UCSD-AML1 (cell line): ENCODE measurements at regions not wholly inside any gene's neighbourhood (a gene's known extent, or its start where the extent isn't known, plus 50 kb on each side); places are given as distances from the start of the nearest gene placed in this dataset.
"Not testable (repeated sequence)": the region's sequence is repeated elsewhere in the genome, so short reads cannot be mapped to it uniquely, and the experiment has no call there.

Experiments used
- DNase-seq: peaks from one replicate; lab custom pipeline; 2025; ENCODE audit not compliant: unreplicated experiment; lab: John Stamatoyannopoulos, UW

DNA sequence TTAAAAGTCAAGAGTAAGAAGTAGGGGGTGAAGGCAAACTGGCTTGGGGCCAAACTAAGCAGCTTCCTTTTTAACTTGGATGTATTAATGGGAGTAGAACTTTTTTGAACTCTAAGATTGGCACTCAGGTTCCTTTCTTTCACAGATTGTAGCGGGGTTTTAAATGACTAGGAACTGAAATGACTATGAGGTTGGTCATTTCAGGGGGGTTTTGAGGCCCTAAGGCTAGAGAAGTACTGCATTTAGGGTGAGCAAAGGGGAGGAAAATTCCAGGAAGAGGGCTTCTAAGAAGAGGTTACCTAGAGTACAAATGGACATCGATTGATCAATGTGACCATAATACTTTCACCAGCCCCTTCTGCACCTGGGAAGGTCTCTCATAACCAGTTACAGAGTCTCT, 381.8 kb downstream of the MLLT3 start:
- DNase-seq: no peak

DNA sequence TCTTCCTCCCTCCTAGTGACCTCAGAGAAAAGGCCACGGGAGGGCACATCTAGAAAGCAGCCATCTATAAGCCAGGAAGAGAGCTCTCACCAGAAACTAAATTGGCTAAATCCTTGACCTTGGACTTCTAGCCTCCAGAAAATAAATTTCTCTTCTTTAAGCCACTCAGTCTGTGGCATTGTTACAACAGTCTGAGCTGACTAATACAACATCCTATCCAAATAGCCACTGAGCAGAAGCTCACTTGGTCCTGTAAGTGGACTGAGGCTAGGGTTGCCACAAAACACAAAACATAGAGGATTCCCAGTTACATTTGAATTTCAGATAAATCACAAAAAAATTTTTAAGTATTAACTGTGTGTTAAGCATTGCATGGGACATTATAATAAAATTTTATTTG, 383.4 kb downstream of the MLLT3 start:
- DNase-seq: no peak

DNA sequence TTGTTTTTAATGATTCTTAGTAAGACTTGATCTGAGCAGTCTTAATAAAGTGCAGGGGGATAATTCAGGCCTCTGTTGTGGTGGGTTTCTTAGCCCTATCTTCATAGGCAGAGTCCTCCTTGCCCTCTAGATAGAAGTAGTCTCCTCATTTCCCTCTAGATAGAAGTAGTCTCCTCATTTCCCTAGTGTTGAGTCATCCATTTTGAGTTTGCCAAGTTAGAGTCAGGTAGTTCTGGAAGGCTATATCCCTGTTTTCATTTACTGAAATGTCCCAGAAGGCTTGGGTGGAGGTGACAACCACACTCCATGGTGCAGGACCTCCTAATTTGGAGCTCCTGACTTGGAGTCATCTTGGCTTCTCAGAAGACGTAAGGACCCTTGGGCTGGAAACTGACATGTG, 384.6 kb downstream of the MLLT3 start:
- DNase-seq: no peak

DNA sequence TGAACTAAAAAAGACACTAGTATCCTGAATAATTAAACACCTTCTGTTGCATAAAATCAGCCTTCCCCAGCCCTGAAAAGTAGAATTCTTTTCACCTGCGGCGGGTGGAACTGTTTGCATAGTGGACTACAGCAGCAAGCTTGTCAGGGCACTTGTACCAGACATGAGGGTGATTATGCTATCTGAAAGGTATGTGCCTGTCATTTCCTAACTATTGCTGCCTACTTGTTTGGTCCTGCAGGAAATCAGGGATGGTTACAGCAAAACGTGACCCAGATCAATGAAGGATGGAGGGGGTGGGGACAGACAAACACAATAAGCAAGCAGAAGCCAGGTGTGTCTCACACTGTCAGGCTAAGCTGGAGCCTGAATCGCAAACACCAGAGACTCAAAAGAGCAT, 385.6 kb downstream of the MLLT3 start:
- DNase-seq: no peak

DNA sequence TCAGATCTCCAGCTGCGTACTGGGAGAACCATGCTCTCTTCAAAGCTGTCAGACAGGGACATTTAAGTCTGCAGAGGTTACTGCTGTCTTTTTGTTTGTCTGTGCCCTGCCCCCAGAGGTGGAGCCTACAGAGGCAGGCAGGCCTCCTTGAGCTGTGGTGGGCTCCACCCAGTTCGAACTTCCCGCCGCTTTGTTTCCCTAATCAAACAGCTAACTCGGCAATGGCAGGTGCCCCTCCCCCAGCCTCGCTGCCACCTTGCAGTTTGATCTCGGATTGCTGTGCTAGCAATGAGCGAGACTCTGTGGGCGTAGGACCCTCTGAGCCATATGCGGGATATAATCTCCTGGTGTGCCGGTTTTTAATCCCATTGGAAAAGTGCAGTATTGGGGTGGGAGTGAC, 387.1 kb downstream of the MLLT3 start:
- not testable (repeated sequence) for DNase-seq

DNA sequence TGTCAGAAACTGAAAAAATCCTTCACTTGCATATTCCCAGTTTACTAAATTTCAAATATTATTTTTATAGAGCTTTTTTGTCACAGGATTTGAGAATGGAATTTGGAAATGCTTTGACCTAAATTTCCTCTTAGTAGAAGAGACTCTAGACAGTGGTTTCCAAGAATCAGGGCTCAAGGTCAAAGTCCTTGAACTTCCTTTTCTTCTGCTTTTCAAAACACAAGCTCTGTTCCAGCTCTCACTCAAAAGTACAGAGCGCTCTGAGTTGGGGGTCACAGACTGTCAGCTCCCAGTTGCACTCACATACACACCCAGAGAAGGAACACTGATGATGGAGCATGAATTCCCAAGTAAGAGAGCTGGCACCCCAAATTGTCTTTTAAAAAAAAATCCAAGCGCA, 394.2 kb downstream of the MLLT3 start:
- no peak for DNase-seq

DNA sequence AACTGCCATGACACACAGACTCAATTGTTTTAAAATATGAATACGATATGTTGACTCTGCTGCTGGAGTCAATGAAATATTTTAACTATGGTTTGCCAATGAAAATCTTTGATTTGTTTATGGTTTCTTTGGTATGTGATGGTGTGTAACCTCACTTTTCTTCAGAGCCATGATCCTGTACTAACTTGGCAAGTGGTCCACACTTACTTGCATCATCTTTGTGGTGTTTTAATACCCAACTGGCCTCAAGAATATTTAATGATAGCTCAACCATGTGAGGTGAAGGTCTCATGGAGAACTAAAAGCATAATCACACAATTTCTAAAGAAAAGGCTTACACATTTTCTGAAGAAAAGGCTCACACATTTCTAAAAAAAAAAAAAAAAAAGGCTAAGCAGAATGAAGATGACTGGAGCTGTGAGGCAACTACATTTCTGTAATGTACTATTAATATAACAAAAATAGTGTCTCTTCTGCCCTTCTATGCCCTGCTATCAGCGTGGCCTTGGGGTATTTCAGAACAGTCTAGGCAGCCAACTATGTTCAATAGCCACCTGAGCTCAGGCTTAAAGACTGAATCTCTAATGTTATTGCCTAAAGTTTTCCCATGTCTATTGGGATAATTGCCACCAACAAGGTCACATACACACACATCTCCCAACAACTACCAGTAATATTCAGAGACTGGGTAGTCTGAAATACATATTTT, 395.0 kb downstream of the MLLT3 start:
- DNase-seq: no peak

DNA sequence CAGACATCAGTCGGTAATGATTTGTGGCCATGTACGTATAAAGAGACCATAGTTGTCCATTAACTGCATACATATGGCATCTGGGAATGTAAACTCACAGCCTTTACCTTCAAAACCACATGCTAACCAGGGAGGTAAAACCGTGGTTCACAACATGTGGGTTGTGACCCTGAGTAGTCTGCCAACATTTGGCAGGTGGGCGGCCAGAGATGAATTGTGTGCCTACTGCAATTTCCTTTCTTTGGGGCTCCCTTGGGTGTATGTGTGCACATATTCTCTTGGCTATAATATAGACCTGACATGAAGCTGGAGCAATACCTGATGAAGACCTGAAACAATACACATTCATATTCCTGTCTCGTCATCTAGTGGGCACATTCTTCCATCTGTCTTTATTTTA, 396.0 kb downstream of the MLLT3 start:
- no peak for DNase-seq

DNA sequence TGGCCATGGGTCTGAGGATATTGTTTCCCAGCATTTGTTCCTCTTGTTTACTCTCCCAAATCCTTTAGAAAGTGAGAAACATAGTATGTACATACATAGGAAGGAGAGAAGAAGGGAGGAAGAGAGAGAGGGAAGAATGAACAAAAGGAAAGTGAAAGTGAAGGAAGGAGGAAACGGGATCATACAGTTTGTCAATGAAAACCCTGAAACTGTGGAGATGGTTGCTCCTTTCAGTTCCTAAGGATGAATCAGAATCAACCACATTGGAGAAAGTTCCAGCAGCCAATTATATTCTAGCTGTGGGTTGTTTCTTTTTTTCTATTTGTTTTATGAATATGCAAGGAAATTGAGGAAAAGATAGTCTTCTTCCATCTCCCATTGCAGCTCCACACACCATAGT, 396.5 kb downstream of the MLLT3 start:
- DNase-seq: no peak

DNA sequence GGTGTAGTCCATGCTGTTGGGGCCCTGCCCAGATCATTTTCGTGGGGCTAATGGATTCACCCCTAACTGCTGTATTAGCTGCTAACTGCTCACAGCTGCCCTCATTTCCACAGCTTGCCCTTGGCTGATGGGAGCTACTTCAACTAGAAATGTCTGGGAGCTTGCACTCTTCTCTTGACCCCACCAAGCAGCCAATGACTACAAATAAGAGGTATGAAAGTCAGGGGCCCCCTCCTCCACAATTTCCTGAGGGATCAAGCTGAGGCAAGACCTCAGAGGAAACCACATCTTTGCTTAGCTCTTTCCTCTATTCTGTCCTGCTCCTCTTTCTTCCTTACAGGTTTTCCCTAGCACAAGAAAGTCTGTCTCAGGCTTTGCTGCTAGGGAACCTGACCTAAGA, 397.5 kb downstream of the MLLT3 start:
- peak; percentile 31 for DNase-seq

DNA sequence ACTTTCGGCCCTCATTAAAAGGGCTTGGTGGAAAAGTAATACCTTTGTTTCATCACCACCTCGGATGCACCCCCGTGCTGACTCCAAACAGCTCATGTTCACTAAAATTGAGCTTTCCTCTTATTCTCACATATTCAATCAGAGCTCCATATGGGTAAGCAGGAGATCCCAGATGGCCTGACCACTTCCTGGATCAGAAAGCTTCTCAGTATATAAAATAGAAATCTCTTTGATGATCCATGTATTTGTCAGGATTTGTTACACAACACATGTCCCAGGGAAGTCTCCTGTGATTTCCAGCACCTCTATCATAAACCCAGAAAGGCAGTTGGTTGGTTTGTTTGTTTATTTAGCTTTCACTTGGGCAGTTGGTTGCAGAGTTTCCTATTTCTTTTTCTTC, 402.0 kb downstream of the MLLT3 start:
- no peak for DNase-seq

DNA sequence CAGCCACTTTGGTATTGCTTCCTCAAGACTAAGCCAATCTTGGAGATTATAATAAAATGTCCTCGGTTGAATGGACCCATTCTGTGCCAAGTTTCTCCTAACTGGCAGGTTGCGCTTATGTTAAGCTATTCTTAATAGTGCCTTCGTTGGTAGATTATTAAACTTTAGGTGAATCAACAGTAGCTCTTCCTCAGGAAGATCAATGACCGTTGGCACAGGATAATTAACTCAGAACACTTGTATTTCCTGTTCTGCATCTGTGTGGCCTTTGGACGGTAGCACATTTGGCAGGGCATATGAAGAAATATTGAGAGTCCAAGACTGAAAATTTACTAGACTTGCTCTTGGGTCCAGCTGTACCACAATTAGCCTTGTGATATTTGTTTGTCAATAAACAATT, 402.9 kb downstream of the MLLT3 start:
- DNase-seq: no peak

DNA sequence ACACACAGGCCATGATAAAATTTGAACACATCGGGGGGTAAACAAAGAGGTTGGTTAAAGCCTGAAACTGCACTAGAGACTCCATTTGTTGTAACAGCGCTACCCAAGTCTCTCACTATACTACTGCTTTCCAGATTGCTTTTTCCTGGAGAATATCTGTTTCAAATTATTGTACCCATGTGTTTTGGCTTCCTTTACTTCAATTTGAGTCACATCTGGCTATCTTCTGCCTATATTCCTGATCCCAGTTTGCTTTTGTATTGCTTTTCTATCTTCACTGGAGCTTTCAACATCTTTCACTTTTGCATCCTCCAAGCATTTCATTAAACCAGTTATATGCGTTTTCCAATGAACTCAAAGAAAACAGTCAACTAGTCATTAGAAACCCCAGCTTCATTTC, 404.7 kb downstream of the MLLT3 start:
- no peak for DNase-seq

DNA sequence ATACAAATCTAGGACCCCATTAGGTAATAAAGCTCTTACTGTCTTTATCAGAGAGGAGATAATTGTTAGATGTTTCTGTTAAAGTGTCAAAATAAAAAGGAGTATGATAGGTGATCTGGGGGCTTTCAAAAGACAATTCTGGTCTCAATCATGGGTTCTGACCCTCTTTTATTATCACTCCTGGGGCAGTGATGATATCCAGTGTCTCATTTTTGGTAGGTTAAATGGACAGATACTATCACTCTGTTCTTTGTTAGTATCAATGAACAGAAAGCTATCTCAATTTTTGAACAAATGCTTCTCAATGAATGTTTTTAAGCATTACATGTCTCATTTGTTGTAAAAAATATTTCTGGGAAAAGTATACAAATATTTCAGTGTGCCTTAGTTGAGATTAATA, 405.9 kb downstream of the MLLT3 start:
- no peak for DNase-seq

DNA sequence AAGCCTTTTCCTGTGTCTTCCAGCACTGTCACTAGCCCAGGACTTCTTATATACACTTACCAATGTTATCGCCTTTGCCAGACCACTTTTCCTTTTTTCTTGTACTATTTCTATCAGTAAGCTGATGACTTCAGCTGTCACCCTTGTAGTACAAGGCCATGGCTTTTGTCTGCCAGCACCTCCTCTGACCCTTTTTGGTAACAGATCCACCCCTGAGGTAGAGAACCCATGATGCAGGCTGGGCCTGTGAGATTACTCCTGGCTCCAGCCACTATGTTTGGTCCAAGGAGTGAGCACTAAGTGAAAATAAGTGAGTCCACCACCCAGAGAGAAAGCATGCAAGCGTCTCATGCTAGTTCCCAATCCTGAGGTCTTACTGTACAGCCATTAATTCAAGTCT, 406.7 kb downstream of the MLLT3 start:
- no peak for DNase-seq

DNA sequence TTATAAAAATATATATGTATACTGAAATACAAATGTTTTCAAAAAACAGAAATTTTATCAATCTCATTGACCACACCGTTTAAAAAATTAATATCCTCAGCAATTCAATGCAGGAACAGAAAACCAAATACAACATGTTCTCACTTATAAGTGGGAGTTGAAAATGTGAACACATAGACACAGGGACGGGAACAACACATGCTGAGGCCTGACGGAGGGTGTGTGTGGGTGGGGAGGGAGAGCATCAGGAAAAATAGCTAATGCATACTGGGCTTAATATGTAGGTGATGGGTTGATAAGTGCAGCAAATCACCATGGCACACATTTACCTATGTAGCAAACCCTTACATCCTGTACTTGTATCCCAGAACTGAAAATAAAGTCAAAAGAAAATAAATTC, 409.5 kb downstream of the MLLT3 start:
- DNase-seq: no peak

DNA sequence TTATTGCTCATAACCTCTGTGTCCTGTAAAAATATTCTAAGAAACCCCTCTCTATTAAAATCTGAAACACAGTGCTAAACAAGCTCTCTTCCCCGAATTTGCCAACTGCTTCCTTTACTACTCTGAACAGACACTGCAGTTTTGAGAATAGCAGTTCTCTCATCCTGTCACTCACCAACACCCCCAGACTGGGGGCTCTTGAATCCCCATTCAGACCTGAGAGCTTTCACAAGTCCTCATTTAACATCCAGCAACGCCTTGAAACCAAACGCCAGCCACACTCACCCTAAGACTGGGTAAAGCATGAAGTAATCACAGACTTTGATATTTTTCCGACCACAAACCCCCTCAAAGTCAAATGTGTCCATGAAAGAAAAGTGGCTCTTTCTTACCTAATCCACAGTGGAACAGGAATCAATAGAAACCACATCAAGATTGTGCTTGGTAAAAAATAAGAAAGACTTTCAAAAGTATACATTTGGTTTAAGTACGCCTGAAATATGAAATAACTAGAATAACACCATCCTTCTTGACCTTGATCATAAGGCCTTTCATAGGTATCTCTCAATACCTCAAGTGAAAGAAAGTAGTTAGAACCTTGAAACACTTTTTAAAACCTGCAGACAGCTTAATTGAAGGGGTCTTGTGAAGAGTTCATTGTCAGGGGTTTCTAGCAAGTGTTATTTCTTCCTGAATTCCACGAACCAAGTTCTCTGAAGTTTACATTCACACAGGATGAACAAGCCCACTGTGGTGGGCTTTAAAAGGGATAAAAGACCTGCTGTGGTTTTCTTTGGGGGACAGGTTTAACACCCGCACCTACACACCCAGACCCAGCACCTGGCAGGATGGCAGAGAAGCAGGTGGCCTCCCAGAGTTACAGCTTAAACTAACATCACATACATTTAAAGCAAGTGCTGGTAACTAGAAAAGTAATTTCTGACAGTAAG, 412.6 kb downstream of the MLLT3 start:
- DNase-seq: no peak

DNA sequence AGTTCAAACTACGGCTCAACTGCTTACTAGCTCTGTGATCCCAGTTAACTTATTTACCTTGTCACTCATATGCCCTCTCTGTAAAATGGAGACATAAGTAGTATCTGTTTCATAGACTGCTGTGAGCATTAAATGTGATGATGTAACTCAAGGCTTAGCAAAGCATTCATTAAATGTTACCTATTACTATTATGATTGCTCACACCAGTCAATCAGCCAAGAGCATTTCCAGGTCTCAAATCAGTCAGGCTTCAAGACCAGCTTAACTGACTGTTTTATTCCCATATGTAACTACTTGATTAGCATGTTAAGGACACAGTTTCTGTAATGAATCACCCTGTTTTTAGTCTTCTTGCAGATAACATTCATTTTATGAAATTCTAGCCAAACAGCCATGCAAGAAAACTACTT, 413.3 kb downstream of the MLLT3 start:
- DNase-seq: no peak

DNA sequence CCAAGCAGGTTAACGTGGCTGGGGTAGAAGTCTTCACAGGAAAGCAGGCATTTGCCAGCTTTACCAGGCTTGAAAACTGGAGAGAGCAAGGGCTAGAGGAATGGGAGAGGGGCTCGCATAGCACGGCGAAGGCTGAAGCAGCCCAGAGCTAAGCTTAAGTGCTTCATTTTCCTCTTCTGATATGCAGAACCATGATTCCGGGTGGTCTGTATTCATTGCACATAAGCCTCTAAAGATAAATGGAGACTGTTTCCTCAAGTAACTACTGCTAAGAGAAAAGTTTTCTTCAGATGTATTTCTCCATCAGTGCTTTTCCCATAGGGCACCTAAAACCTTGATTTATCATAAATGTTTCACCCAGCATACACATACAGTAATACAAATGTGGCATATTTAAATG, 414.1 kb downstream of the MLLT3 start:
- no peak for DNase-seq

DNA sequence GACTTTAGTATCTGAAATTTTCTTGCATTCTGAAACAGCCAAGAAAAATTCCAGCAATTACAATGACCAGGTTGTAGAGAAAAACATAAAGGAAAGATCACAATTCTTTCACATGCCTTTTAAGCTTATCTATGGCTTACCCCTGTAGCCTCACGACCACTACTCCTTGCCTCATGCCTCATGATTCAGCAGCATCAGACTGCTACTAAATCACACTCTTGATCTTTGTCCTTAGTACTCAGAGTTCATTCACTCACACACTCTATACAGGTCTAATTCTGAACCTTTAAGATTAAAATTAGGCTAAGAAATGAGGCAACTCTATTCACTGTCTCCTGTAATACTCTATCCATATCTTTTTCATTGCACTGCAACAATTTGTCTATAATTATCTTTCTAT, 415.1 kb downstream of the MLLT3 start:
- DNase-seq: no peak

DNA sequence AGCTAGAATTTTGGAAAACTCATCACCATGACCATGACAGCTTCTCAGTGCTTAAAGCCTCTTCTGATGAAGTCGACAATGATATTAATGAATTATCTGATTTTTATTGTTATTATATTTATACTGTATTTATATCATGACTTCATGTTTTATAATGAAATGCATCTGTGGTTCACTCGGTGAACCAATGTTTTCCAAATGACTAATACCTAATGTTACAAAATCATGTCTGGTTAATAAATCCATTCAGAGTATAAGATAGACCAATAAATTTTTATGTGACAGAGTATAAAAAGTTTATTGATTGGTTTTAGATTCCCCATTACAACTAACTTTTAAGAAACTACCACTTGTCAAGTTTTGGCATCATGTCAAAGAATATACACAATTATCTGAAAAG, 416.5 kb downstream of the MLLT3 start:
- DNase-seq: no peak

DNA sequence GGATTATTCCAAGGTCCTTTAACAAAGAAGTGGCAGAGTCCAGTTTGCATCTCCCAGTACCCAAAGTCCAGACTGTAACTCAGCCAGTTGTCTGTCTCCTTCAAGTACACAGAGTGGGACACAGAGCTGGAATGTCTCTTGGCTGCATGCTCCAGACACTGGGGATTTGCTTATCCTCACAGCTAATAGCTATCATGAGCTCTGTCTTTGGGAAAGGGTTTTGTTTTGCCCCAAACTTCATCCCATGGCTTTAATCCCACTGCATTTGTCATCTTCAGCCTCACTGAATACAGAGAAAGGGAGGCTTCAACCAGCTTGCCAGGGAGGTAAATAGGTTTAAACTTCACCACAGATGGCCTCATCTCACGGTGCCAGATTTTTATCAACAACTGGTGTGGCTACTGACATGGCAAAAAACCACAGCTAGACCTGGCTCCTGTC, 412.2 kb upstream of the SLC24A2 start:
- no peak for DNase-seq
